ENCODE measurements at regions not wholly inside any gene's neighbourhood (a gene's known extent, or its start where the extent isn't known, plus 50 kb on each side); places are given as distances from the start of the nearest gene placed in this dataset.
A peak's percentile ranks its signal among the peaks of the same experiment; 100 is the strongest.

GRCh38 chr2:236512902-236513435, 56.7 kb upstream of the ACKR3 start:
- SMC1A ChIA-PET (ENCODE audit: uncharacterized antibody, unreplicated experiment) = interaction anchor here (0.7 to 8.1 kb wide), 42 partner anchors 9 to 747 kb away, joined by 3 to 230 read pairs (median 4); partner anchors contain the start of gene ACKR3
- BruUV-seq (replicated peaks) = no TSS peak
- no peak overlapping the region for H3K4me3 ChIP-seq
- FAIRE-seq (peak; percentile 91), DNase-seq (ENCODE audit: low read depth, low spot score) (peak; percentile 45), ATAC-seq (peak; percentile 99)
- H4K20me1 ChIP-seq (ENCODE audit: control insufficient read depth, insufficient read depth) = no peaks in the 10 kb centered on the region
- H3K4me1 ChIP-seq (ENCODE audit: control insufficient read depth, insufficient read depth, low read length) = peaks cover 5% of the 10 kb centered on the region
- CTCF ChIA-PET = interaction anchor here (0.6 to 7.5 kb wide), 33 partner anchors 10 to 1230 kb away, joined by 3 to 300 read pairs (median 6); partner anchors contain the start of genes ACKR3 and COPS8
- intact Hi-C loops (cut with micrococcal nuclease; ENCODE audit: unreplicated experiment) = loop anchor here (1.0 to 10.0 kb wide), 4 partner anchors 34 to 547 kb away; partner anchors contain the start of gene ACKR3
- H3K27ac ChIP-seq (ENCODE audit: control insufficient read depth, insufficient read depth) = no peak overlapping the region
- H3K36me3 ChIP-seq (ENCODE audit: control insufficient read depth in 2 of 2, insufficient read depth in 2 of 2, low read length in 1 of 2) = no peaks in the 10 kb centered on the region
- peak overlapping the region; percentile 50 for H2AFZ ChIP-seq (ENCODE audit: control insufficient read depth, low read depth, low read length)
- POLR2A ChIA-PET = interaction anchor here (0.8 to 3.0 kb wide), 5 partner anchors 23 to 56 kb away, joined by 3 to 32 read pairs (median 4); partner anchors contain the start of gene ACKR3
- RAD21 ChIA-PET (ENCODE audit: unreplicated experiment) = interaction anchor here (1.0 to 7.5 kb wide), 25 partner anchors 11 to 747 kb away, joined by 3 to 275 read pairs (median 5); partner anchors contain the start of gene ACKR3
- 14% methylated on average over 7 of the region's 7 CpGs for WGBS (ENCODE audit: insufficient coverage, insufficient replicate concordance, low lambda C conversion rate, missing lambda C conversion rate)
- no peaks in the 10 kb centered on the region for H3K9me3 ChIP-seq (replicated peaks; ENCODE audit: control insufficient read depth, insufficient read depth, low read length)
- in situ Hi-C loops (cut with MboI) = loop anchor here (5.0 kb wide), 1 partner anchor 559 kb away; no protein-coding TSS in a partner anchor
- no peak overlapping the region for H3K9ac ChIP-seq (ENCODE audit: control insufficient read depth, insufficient read depth, low read length)
- no peak overlapping the region for H3K4me2 ChIP-seq (ENCODE audit: control insufficient read depth, insufficient read depth)
- no peaks in the 10 kb centered on the region for H3K79me2 ChIP-seq (ENCODE audit: control insufficient read depth, insufficient read depth, low read length)
- no peaks in the 10 kb centered on the region; a peak in 1 of 4 replicates for H3K27me3 ChIP-seq (replicated peaks in 1 of 2; ENCODE audit: control insufficient read depth in 2 of 2, insufficient read depth in 2 of 2, low read length in 1 of 2)
- TF ChIP-seq NFXL1 (IDR thresholded peaks at IDR 0.05; ENCODE audit: borderline replicate concordance) (no peak), HDGF (IDR thresholded peaks at IDR 0.05) (peak; percentile 96; the same call in 1 of the 2 replicates), NFIC (IDR thresholded peaks at IDR 0.05; ENCODE audit: low read depth, low read length) (no peak), STAT1 (conservative IDR thresholded peaks at IDR 0.05) (0 out of 2 replicates have a peak, but pooled peaks have one; percentile 21), SP1 (IDR thresholded peaks at IDR 0.05; ENCODE audit: low read depth, low read length) (no peak), SMAD1 (IDR thresholded peaks at IDR 0.05; ENCODE audit: low read depth, partially characterized antibody) (no peak), POLR2A (IDR thresholded peaks at IDR 0.05; ENCODE audit: low read depth, low read length) (no peak), YBX1 (IDR thresholded peaks at IDR 0.05) (no peak), PML (IDR thresholded peaks at IDR 0.05; ENCODE audit: low read length) (no peak), MTA3 (IDR thresholded peaks at IDR 0.05; ENCODE audit: borderline replicate concordance, low read length) (no peak), IRF5 (IDR thresholded peaks at IDR 0.05; ENCODE audit: borderline replicate concordance) (no peak), EP300 (IDR thresholded peaks at IDR 0.05; ENCODE audit: borderline replicate concordance in 1 of 2, control insufficient read depth in 1 of 2, low read depth in 2 of 2, low read length in 2 of 2) (no peak), CHD2 (IDR thresholded peaks at IDR 0.05; ENCODE audit: borderline replicate concordance, low read depth, low read length) (peak; percentile 43; the same call in 1 of the 2 replicates), FOXK2 (IDR thresholded peaks at IDR 0.05) (no peak), STAT3 (IDR thresholded peaks at IDR 0.05; ENCODE audit: low read depth, low read length) (no peak), SMARCA5 (IDR thresholded peaks at IDR 0.05) (no peak; the same call in 1 of the 2 replicates), E2F8 (IDR thresholded peaks at IDR 0.05; ENCODE audit: low read depth, partially characterized antibody) (no peak), RELA (IDR thresholded peaks at IDR 0.05; ENCODE audit: borderline replicate concordance, partially characterized antibody) (peak; percentile 57), IRF4 (IDR thresholded peaks at IDR 0.05; ENCODE audit: low read depth, low read length) (0 out of 2 replicates have a peak, but pooled peaks have one; percentile 32), ZZZ3 (IDR thresholded peaks at IDR 0.05; ENCODE audit: control insufficient read depth, insufficient read length, low read depth) (no peak)
